HCT116 (cell line): ENCODE measurements at regions not wholly inside any gene's neighbourhood (a gene's known extent, or its start where the extent isn't known, plus 50 kb on each side); places are given as distances from the start of the nearest gene placed in this dataset.

Source experiments
- ATAC-seq: fragments of 200-7000 bp; cut with Tn5 transposase; 2 replicates; pipeline ENCODE4 v1.9.1; 2020; ENCODE audit warnings: mild to moderate bottlenecking, moderate library complexity
- BruUV-seq: library from RNA; stranded (reverse); fragments of 400-500 nt; replicated peaks from 2 replicates; lab custom pipeline; 2021; lab: Mats Ljungman, UMichigan
- CTCF ChIA-PET: fragments of 300-600 bp; sonication (Branson Sonifier 250); formaldehyde crosslinking; loops from one replicate; lab custom pipeline; 2021; ENCODE audit warnings: antibody characterized with exemption; lab: Charles Lee
- POLR2A ChIA-PET: fragments of 300-600, 350-600 bp; sonication (Branson Sonifier 250); formaldehyde crosslinking; loops from one replicate; lab custom pipeline; 2021; ENCODE audit warnings: antibody characterized with exemption; lab: Charles Lee
- RAD21 ChIA-PET, 2 experiments: fragments of 300-600 bp; sonication (Branson Sonifier 250); formaldehyde crosslinking; loops; one replicate each; lab custom pipeline; 2023; ENCODE audit warnings: low total read pairs in 2 of 2; ENCODE audit not compliant: uncharacterized antibody in 2 of 2, unreplicated experiment in 2 of 2, low non-redundant PET in 1 of 2; lab: Charles Lee
- DNase-seq: peaks from one replicate; pipeline ENCODE4 v3.0.0-alpha.2; 2010; ENCODE audit warnings: low read depth, low spot score
- H2AFZ ChIP-seq: fragments of 200-600 bp; shearing (Covaris generic), sonication (generic); 2 replicates; pipeline ENCODE4 v1.6.1; 2017; ENCODE audit warnings: low read depth, mixed run types, mixed read lengths, antibody characterized with exemption, low read length; ENCODE audit not compliant: poor library complexity, severe bottlenecking
- H3K27ac ChIP-seq: 2 replicates; pipeline ENCODE4 v1.5.1; 2012; ENCODE audit warnings: low read depth, low read length
- H3K27me3 ChIP-seq: fragments of 200-600 bp; sonication (generic); 2 replicates; pipeline ENCODE4 v1.6.1; 2016; ENCODE audit warnings: mixed run types, low read length, mixed read lengths; ENCODE audit not compliant: insufficient read depth
- H3K36me3 ChIP-seq, 2 experiments: fragments of 200-500 bp in 1 of 2; fragments of 200-600 bp in 1 of 2; sonication (Bioruptor generic) in 1 of 2; sonication (generic) in 1 of 2; 2 replicates each; pipeline versions ENCODE4 v1.5.1 to v1.6.1; 2014 to 2016; ENCODE audit warnings: low read length in 2 of 2, inconsistent platforms in 1 of 2, mixed read lengths in 1 of 2, mixed run types in 1 of 2; ENCODE audit not compliant: insufficient read depth in 2 of 2, control insufficient read depth in 1 of 2
- H3K4me1 ChIP-seq, 2 experiments: fragments of 200-600 bp in 1 of 2; sonication (generic) in 1 of 2; 2 replicates each; pipeline versions ENCODE4 v1.5.1 to v1.6.1; 2012 to 2017; ENCODE audit warnings: low read length in 2 of 2, inconsistent platforms in 1 of 2, mild to moderate bottlenecking in 1 of 2, mixed read lengths in 1 of 2, mixed run types in 1 of 2, moderate library complexity in 1 of 2; ENCODE audit not compliant: insufficient read depth in 2 of 2, control insufficient read depth in 1 of 2
- H3K4me2 ChIP-seq: fragments of 200-600 bp; sonication (generic); 2 replicates; pipeline ENCODE4 v1.6.1; 2017; ENCODE audit warnings: mixed run types, low read length, mixed read lengths
- H3K4me3 ChIP-seq, 2 experiments: fragments of 200-600 bp in 1 of 2; sonication (generic) in 1 of 2; replicated peaks in 1 of 2; 2 replicates each; pipeline ENCODE4 v1.5.1; 2011 to 2016; ENCODE audit warnings: low read length in 2 of 2, control low read depth in 1 of 2, low read depth in 1 of 2, mild to moderate bottlenecking in 1 of 2, mixed read lengths in 1 of 2, mixed run types in 1 of 2
- H3K79me2 ChIP-seq: fragments of 200-600 bp; sonication (generic); 2 replicates; pipeline ENCODE4 v1.6.1; 2017; ENCODE audit warnings: mild to moderate bottlenecking, mixed run types, low read length, moderate library complexity, mixed read lengths; ENCODE audit not compliant: insufficient read depth
- H3K9ac ChIP-seq: fragments of 200-600 bp; sonication (generic); 2 replicates; pipeline ENCODE4 v1.6.1; 2016; ENCODE audit warnings: low read length, mixed read lengths
- H3K9me2 ChIP-seq: fragments of 200-600 bp; sonication (generic), shearing (Covaris generic); 2 replicates; pipeline ENCODE4 v1.6.1; 2017; ENCODE audit warnings: mixed run types, mild to moderate bottlenecking, moderate library complexity; ENCODE audit not compliant: insufficient read depth
- H3K9me3 ChIP-seq, 2 experiments: fragments of 200-500 bp in 1 of 2; fragments of 200-600 bp in 1 of 2; sonication (Bioruptor generic) in 1 of 2; sonication (generic) in 1 of 2; 2 replicates each; pipeline ENCODE4 v1.6.1; 2014 to 2017; ENCODE audit warnings: low read length in 2 of 2, mixed read lengths in 2 of 2, inconsistent platforms in 1 of 2, low read depth in 1 of 2, mild to moderate bottlenecking in 1 of 2, mixed run types in 1 of 2, moderate library complexity in 1 of 2; ENCODE audit not compliant: control insufficient read depth in 1 of 2, insufficient read depth in 1 of 2
- H4K20me1 ChIP-seq: fragments of 200-600 bp; sonication (generic), shearing (Covaris generic); 2 replicates; pipeline ENCODE4 v1.6.1; 2017; ENCODE audit warnings: mixed run types, mild to moderate bottlenecking, moderate library complexity; ENCODE audit not compliant: insufficient read depth
- CTCF ChIP-seq, 3 experiments: fragments of 200-600 bp in 1 of 3; sonication (generic) in 1 of 3; IDR thresholded peaks in 2 of 3; conservative IDR thresholded peaks in 1 of 3; 2 replicates each; pipeline ENCODE4 v1.5.1; 2012 to 2017; ENCODE audit warnings: low read depth in 2 of 3, low read length in 2 of 3, antibody characterized with exemption in 1 of 3, borderline replicate concordance in 1 of 3, control low read depth in 1 of 3, mild to moderate bottlenecking in 1 of 3, mixed read lengths in 1 of 3, mixed run types in 1 of 3, moderate library complexity in 1 of 3; ENCODE audit not compliant: insufficient read depth in 1 of 3
- RAD21 ChIP-seq: IDR thresholded peaks from 2 replicates; pipeline ENCODE4 v1.6.1; 2012; ENCODE audit warnings: low read depth, mild to moderate bottlenecking
- SP1 ChIP-seq: IDR thresholded peaks from 2 replicates; pipeline ENCODE4 v1.6.1; 2012; ENCODE audit warnings: low read depth
- ZFX ChIP-seq: fragments of 450-650 bp; IDR thresholded peaks from 2 replicates; pipeline ENCODE4 v1.6.1; 2017
- intact Hi-C: fragments of 100-400 bp; cut with micrococcal nuclease; formaldehyde crosslinking; loops from 2 replicates; pipeline ENCODE4 v1.10.0; 2022

GRCh38 chr6:137696765-137697164, 170.3 kb upstream of the TNFAIP3 start:
- BruUV-seq, result no TSS peak
- Histone ChIP-seq H3K9ac (no peak overlapping the region), H3K4me2 (no peak overlapping the region), H3K9me3 (no peaks in the 10 kb centered on the region), H2AFZ (no peak overlapping the region), H3K27me3 (no peaks in the 10 kb centered on the region), H3K9me2 (no peaks in the 10 kb centered on the region), H3K27ac (no peak overlapping the region), H4K20me1 (no peaks in the 10 kb centered on the region), H3K79me2 (no peaks in the 10 kb centered on the region), H3K4me1 (peaks cover 0 to 8% of the 10 kb centered on the region in 2 experiments; a peak in 1 of 4 replicates), H3K36me3 (no peaks in the 10 kb centered on the region), H3K4me3 (no peak overlapping the region)
- intact Hi-C loops, result no loop called here
- DNase-seq (no peak), ATAC-seq (no peak)
- POLR2A ChIA-PET, result no interaction called here
- RAD21 ChIA-PET, result no interaction called here
- CTCF ChIA-PET, result interaction anchor here (1.1 to 1.6 kb wide), 3 partner anchors 11 to 310 kb away, joined by 3 to 6 read pairs (median 4); no protein-coding TSS in a partner anchor
- TF ChIP-seq ZFX, result no peak

GRCh38 chr6:137697267-137697938, 169.7 kb upstream of the TNFAIP3 start:
- intact Hi-C loops, result no loop called here
- no peak overlapping the region for H3K4me3 ChIP-seq
- BruUV-seq, result no TSS peak
- DNase-seq (no peak), ATAC-seq (peak; percentile 78)
- RAD21 ChIA-PET, result interaction anchor here in 1 of 2 experiments (0.9 kb wide), 1 partner anchor 621 kb away, joined by 3 read pairs; no protein-coding TSS in a partner anchor
- peaks cover 0 to 8% of the 10 kb centered on the region in 2 experiments; a peak in 1 of 4 replicates for H3K4me1 ChIP-seq
- H4K20me1 ChIP-seq, result no peaks in the 10 kb centered on the region
- CTCF ChIA-PET, result interaction anchor here (1.1 to 1.6 kb wide), 3 partner anchors 11 to 309 kb away, joined by 3 to 6 read pairs (median 4); no protein-coding TSS in a partner anchor
- no peak overlapping the region for H3K27ac ChIP-seq
- TF ChIP-seq RAD21 (peak; percentile 27; the same call in 1 of the 2 replicates), CTCF (IDR thresholded peaks at IDR 0.05 in 2 of 3, conservative IDR thresholded peaks at IDR 0.05 in 1 of 3; ENCODE audit: borderline replicate concordance in 1 of 3, insufficient read depth in 1 of 3, low read depth in 2 of 3, low read length in 2 of 3) (peak in 2 of 3 experiments; percentile 6 to 10; a peak in 1 of 6 replicates), SP1 (no peak)
- no peaks in the 10 kb centered on the region for H3K9me3 ChIP-seq
- POLR2A ChIA-PET, result no interaction called here
- H3K27me3 ChIP-seq, result no peaks in the 10 kb centered on the region
- H3K79me2 ChIP-seq, result no peaks in the 10 kb centered on the region
- H3K4me2 ChIP-seq, result no peak overlapping the region
- H2AFZ ChIP-seq, result no peak overlapping the region
- no peaks in the 10 kb centered on the region for H3K9me2 ChIP-seq
- no peaks in the 10 kb centered on the region for H3K36me3 ChIP-seq
- H3K9ac ChIP-seq, result no peak overlapping the region
